ENCODE measurements at regions not wholly inside any gene's neighbourhood (a gene's known extent, or its start where the extent isn't known, plus 50 kb on each side); places are given as distances from the start of the nearest gene placed in this dataset.

DNA sequence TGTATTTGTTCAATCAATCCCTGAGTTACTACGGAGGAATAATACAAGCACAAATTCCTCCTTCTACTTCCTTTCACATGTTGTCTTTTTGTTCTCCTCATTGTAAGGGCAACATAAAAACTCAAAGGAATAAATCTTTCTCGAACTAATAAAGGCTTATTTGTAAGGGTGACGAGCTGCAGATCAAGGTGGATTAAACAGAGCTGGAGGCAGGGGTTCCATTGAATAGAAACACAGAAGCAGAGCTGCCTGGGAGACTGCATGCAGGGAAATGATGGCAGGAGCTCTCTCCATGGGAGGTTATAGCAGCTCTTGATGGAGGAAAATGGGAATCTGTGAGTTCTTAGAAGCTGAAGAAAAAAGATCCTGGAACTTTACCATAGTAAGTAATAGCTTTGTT, 160.2 kb downstream of the CYYR1 start:
- DNase-seq (ENCODE audit: low read depth in 2 of 2) = no peak

DNA sequence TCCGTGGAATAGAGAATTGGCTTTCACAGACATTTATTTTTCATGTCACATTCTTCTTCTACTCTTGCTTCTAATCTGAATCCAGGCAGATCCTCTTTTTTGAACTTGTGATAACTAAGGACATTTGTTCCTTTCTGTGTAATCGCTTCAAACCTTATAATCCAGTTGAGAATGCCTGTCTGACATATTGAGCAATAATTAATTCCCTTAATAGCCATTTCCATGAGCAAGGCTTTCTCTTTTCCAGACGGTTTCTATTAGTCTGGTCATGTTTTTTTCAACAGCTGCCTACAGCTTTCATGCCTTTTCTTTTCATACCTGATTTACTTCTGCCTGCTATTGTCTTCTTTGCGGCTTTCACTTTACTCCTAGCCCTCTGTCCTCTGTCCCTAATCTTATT, 163.4 kb downstream of the CYYR1 start:
- no peak for DNase-seq (ENCODE audit: low read depth in 2 of 2)

DNA sequence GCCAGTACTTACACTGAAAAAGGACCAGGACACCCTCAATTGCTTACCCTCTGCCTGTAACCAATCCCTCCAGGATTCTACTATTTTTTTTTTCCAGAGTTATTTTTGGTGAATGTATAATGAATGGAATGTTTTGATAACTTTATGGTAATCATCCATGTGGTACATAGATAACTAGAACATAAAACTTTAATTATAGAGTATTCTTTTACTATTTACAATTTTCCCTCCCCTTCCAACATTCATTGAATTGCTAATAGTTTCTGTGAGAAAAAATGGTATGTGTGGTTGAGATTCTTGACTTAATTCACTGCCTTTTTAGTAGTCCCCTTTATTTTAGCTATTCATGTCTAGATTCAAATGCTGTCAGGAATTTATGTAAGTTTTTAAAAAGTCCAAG, 164.6 kb downstream of the CYYR1 start:
- no peak for DNase-seq (ENCODE audit: low read depth in 2 of 2)

DNA sequence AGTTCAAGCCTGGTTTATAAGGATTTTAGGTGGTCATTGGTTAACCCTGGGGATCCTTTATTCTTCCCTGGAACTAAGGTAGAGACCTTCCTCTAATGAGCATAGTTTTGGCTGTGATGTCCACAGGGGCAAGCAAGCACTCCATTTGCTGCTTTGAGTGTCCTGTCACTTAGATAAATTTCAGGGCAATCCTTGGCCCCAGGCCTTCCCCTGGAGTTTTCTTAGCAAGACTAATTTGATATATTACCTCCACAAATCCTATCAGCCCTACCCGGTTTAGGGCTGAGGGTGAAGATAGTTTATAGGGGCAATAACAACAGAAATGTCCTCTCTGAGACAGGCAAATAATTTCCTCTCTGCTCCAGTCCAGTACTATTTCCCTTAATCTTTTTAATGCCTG, 166.6 kb downstream of the CYYR1 start:
- DNase-seq (ENCODE audit: low read depth in 2 of 2) = no peak

DNA sequence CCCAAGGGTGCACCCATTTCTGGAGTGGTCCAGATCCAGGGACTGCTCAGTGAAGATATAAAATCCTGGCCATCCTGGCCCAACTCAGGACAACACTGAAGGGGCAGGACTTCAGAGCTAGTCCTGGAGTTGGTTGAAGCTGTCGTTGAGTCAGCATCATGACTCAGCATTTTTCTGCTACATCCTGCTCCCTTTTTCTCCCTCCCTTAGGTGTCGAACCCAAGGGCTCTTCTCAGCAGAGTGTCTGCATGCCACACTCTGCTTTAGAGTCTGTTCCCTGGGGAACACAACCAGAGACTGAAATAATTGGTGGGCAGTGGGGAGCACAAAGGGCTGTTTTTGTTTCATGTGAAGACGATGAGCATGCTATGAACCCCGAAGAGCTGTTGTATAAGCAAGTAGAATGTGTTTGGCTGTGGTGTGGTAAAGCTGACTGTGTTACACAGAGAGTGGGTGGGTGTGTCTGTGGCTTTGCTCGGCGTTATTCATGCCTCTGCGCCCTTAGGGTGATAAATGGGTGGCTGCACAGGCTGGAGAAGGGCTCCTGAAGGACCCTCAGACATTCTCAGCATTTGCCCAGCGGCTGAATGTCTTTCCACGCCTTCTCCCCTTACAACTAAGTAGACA, 167.2 kb downstream of the CYYR1 start:
- DNase-seq (ENCODE audit: low read depth in 2 of 2) = peak; percentile 9 to 48

DNA sequence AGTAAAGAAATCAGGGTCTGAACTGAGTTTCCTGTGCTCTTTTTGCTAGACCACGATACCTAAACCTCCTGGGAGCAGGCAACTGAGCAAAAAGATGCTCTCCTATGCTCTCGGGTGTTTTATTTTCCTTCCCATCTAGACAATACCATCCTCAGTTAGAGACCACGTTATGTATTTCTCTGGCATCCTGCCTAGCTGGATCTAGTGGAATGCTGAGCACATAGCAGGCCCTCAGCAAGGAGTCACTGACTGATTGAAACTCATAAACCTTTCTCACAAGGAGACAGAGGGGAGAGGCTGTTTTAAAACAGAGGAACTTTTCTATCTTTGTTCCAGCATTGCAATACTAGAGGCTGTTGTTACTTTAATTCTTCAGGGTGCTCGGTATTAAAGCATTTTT, 168.0 kb downstream of the CYYR1 start:
- peak; percentile 7 to 15 for DNase-seq (ENCODE audit: low read depth in 2 of 2)

DNA sequence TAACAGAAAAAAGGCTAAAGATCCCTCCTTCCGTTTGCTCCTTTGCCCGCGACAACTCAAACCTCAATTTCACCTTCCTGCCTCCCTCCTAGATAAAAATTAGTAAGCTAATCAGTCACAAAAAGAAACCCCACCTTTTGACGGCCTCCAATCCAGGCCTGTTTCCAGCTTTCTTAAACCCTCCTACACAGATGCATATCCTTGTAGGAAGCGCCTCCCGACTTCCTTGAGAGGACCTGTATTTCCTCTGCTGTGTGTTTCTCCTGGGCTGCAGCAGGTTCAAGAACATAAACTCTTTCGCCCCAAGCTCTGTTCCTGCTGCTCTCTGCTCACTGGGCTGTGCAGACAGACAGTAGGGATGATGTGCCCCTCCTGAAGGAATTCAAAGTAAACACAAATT, 168.8 kb downstream of the CYYR1 start:
- no peak for DNase-seq (ENCODE audit: low read depth in 2 of 2)

DNA sequence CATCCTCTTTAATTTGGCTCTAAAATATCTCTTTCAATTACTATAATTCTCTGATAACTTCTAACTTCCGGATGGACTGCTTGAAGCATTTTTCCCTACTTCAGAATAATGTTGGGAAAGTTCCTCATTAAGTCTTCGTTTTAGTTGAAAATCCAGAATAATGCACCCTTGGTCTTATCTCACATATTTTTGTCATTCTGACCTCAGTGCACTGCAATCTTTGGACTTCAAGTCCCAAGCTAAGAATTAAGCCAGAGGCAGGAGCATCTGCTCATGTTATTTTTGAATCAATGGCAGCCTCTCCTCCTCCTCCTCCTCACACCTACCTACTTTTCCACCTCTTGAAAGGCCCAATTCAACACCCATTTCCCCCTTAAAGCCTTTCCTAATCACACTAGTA, 169.8 kb downstream of the CYYR1 start:
- DNase-seq (ENCODE audit: low read depth in 2 of 2) = no peak

DNA sequence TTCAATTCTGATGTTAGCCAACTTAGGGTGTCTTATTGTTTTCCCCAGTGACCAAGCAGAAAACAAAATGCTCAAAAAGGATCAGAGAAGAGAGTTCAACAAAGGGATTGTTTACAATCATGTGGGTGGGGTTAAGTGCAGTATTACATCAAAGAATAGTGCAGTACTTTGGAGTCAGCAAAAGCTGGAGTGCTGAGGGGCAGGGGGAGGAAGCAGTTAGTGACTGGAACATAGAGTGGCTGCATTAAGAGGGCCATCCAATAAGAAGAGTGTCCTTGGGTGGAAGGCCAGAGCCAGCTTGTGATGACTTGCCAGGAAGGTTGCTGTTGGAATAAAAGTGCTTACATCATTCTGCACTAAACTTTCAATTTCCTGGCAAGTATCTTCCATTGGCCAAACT, 175.5 kb downstream of the CYYR1 start:
- no peak for DNase-seq (ENCODE audit: low read depth in 2 of 2)

DNA sequence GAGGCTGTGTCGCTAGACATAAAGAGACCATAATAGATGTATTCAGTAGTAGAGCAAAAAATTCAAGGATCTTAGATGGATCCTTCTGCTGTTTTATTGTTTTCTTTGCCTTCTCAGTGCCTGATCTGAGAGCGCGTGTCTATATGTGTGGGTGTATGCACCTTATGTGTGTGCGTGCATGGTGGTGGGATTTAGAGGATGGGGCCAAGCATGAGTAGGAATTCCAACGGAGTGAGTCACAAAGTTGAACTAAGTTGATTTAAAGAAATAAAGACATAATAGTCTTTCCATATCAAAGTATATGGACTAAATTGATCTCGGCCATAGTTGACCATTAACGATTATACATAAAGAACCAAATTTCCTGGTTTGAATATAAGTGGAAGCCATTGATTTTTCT, 178.7 kb downstream of the CYYR1 start:
- no peak for DNase-seq (ENCODE audit: low read depth in 2 of 2)

DNA sequence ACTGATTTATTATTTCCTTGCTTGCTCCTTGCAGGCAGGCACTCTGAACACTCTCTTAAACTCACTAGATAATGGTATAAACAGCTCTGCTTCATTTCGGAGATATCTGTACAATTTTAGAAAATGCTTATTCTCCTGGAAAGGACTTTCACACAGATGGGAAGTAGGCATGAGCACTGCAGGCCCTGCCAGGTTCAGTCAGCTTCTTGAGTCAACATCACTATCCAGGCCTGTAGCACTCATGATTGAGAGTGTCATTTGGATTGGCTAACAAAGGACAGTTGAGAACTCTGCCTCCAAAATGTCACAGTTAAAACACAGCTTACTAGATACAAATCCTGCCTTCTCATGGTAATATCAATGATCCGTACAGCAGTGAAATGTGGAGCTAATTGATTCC, 181.9 kb downstream of the CYYR1 start:
- no peak for DNase-seq (ENCODE audit: low read depth in 2 of 2)

DNA sequence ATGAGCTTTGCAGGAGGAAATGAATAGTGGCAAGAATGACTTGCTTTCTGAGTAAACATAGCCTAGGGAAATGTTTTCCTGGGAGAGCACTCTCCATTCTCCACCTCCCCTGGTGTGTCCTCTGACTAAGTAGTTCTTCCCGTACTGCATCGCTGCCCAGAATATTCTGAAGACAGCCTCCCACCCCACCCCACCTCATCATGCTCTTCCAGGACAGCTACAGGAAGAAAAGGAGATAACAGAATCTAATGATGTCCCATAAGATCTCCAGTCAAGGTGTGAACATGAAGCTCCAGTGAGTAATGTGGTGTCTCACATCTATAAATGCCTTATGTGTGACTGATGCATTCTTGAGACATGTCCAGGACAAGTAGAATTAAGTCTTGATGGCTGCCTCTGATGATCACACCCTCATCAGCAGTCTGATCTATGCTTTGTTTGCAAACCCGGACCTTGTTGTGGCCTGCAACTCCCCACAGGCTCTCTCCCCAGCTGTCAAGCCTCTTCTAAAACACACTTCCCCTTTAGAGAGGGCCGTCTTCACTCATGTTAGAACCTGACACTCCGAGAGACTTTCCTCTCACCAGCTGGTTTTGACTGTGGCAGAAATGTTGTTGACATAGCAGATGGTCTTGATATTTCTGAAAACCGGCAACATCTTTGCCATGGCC, 183.0 kb downstream of the CYYR1 start:
- peak in 1 of 2 donors; percentile 56 for DNase-seq (ENCODE audit: low read depth in 2 of 2)

DNA sequence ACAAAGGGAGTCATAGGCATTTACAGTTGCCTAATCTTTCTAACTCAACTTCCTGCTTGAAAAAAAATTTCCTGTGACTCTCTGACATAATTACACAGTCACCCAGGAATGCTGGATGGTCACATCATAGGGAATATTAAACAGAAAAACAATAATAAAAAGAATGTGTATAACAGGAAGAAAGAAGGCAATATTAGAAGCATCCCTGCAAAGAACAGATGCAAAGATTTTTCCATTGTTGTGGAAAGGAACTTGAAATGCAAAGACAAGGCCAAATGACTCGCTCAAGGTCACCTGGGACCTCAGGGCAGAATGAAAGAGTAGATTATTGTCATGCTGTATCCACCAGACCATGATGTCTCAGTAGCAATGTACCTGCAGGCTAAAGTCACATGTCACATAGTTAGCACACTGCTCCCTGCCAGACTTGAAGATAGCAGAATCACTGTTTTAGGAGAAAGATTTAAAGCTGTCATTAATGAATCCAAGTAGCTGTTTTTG, 184.3 kb downstream of the CYYR1 start:
- DNase-seq (ENCODE audit: low read depth in 2 of 2) = peak; percentile 45 to 51

DNA sequence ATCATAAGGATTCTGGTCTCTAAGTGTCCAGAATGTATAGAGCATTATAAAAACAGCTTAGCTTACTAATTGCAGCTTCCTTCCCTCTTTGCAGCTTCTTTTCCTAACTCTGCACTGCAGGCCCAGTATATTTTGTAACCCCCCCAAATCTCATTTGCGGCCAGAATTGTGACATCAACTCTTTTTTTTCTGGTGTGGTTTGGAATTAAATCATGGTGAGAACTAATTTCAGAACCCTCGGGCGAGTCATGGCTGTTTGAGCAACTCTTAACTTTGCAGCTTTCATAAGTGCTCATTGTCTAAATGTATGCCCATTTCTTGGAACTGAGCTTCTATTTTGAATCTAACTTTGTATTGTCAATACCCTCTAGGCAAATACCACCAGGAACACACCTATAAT, 187.4 kb downstream of the CYYR1 start:
- no peak for DNase-seq (ENCODE audit: low read depth in 2 of 2)

DNA sequence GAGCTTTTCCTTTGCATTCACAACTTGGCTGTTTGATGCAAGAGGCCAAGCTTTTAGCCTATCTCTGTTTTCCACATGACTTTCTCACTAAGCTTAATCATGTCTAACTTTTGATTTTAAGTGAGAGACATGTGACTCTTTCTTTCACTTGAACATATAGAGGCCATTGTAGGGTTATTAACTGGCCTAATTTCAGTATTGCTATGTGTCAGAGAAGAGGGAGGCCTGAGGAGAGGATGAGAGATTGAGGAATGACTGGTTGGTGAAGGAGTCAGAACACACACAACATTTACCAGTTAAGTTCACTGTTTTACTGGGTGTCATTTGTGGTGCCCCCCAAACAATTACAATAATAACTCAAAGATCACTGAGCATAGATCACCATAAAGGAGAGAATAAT, 193.5 kb downstream of the CYYR1 start:
- DNase-seq (ENCODE audit: low read depth in 2 of 2) = no peak

DNA sequence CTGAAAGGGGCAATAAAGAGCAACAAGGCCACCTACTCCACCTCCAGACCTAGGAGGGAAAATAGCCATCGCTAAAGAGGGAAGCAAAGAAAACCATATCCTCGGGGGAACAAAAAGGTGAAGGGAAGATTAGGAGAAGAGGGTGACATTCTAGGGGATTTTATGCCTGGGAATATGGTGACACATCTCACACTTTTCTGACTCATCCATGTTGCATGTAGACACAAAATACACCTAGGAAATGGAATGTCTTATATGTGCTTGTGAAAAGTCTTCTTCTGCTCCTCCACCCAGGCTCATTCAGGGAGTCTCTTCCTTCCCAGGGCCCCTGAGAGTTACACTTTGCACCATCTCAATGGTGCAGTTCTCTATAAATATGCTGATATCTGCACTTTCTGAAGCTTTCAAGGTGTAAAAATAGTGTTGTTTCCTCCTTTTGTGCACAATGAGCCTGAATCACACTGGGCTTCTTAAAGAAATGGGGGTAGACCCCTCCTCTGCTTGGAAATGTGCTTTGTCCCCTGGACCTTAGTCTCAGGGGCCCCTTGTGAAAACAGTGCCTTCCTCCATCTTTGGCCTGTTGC, 195.9 kb downstream of the CYYR1 start:
- DNase-seq (ENCODE audit: low read depth in 2 of 2) = no peak

DNA sequence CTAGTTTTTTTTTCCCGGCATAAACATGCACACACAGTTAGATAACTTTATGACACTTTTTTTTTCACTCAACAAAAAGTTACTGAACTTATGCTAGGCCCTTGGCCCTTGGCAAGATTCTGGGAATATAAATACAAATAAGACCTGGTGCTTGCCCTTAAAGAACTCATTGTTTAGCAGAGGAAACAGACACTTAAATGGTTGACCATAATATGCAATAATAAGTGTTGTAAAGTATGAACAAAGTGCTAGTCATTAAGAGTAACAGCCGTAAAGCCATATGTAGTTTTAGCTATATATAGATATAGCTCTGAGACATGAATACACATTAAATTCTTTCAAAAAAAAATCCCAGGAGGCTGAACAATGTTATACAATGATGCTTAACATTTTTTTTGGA, 198.3 kb downstream of the CYYR1 start:
- DNase-seq (ENCODE audit: low read depth in 2 of 2) = no peak

DNA sequence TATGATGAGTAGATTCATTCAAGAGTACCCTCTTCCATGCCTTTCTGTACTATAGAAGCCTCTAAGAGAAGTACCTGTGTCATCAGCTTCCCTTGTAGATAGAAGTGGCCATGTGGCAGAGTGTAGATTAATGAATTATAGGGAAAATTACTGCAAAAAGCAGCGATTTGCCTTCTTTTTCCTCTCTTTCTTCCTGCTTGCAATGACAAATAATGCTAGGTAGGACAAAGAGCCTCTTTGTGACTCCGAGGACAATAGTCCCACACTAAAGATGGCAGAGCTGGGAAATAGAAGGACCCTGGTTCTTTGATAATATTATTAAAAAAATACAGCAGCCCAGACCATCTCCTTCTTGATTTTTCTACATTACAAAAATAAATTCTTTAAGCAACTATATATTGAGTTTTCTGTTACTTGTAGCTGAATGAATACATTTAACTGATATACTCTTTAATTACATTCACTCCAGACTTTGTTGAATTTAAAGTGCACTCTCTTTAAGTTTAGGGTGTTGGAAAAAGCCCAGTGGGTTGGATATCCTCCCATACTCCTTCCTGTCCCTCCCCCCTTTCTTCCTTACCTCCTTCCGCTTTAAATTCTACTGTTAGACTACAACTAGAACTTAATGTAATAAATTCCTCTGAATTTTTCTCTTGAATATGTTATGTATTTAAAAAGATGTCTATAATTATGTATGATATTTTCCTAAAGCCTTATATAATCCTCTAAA, 198.2 kb upstream of the APP start:
- no peak for DNase-seq (ENCODE audit: low read depth in 2 of 2)

DNA sequence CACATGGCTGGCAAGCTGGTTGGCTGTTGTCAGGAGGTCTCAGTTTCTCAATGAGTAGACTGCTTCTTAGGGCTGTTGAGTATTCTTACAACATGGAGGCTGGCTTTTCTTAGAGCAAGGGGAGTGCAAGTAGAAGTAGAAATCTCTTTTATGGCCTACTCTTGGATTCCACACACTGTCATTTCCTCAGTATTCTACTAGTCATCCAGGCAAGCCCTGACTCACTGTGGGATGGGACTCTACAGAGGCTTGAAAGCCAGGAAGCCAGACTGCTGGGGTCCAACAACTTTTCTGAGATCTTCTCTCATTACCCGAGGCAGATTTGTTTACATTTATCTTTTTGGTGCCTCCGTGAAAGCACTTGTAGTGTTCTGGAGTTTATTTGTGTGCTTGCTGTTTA, 196.2 kb upstream of the APP start:
- peak in 1 of 2 donors; percentile 9 for DNase-seq (ENCODE audit: low read depth in 2 of 2)

DNA sequence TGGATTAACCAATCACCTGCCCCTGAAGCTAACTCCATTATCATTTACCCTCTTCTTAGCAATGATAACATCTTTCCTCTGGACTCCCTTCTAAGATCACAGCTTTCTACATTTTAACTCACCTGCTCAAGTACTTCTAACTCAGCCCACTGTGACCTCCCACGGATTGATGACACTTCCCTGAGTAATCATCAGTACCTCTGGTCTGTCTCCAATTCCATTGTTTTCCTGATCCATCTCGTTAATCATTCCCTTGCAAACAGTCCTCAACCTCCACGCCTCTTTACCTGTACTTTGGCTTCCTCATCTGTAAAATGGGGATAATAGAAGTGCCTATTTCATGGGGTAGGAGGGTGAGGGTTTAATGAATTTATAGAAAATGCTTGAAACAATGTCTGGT, 195.3 kb upstream of the APP start:
- no peak for DNase-seq (ENCODE audit: low read depth in 2 of 2)

DNA sequence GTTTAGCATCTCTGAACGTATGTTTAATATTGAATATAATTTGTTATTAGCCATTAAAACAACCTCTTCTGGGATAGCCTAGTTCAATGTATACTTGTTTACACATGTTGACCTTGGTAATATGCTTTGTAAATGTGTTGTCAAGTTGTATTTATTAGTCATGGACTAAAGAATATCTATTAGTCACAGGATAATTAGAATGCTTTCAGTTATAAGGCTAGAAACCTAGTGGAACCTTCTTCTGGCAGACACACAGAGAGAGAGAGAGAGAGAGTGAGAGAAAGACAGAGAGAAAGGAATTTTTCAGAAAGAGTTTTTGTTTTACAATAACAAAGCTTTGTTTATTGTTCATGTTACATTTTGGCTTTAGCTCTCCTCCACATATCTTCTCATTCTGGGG, 181.1 kb upstream of the APP start:
- DNase-seq (ENCODE audit: low read depth in 2 of 2) = no peak

DNA sequence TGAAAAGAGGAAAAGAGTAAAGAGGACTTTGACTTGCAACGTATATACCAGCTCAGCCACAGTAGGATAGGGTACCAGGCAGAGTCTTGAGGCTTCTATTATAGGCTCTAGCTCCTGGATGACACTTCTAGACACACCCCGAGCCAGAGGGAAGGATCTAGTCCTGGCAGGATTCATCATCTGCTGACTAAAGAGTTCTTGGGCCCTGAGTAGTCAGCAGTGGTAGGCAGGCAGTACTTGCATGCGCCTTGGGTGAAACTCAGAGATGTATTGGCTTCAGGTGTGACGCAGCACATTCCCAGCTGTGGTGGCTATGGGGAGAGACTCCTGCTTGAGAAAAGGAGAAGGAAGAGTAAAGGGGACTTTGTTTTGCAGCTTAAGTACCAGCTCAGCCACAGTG, 162.3 kb upstream of the APP start:
- no peak for DNase-seq (ENCODE audit: low read depth in 2 of 2)

Measured in lung microvascular endothelial cell (primary cell).